SK-N-SH (cell line): ENCODE measurements at regions not wholly inside any gene's neighbourhood (a gene's known extent, or its start where the extent isn't known, plus 50 kb on each side); places are given as distances from the start of the nearest gene placed in this dataset.
"Not testable (repeated sequence)": the region's sequence is repeated elsewhere in the genome, so short reads cannot be mapped to it uniquely, and the experiment has no call there.

Experiments used
- CTCF ChIA-PET: fragments of 300-600, 350-600 bp; formaldehyde crosslinking; extraction: SDS; loops from one replicate; lab custom pipeline; 2021; lab: Yijun Ruan, JAX
- POLR2A ChIA-PET: fragments of 350-600 bp; sonication (Branson Sonifier 250); formaldehyde crosslinking; extraction: SDS; loops from one replicate; lab custom pipeline; 2020; ENCODE audit warnings: antibody characterized with exemption, inconsistent platforms; lab: Yijun Ruan, JAX
- DNase-seq: peaks from one replicate; pipeline ENCODE4 v3.0.0; 2012
- H2AFZ ChIP-seq: fragments of 200-600 bp; sonication (generic); 2 replicates; pipeline ENCODE4 v1.8.1; 2016; ENCODE audit warnings: antibody characterized with exemption, mild to moderate bottlenecking, low read depth
- H3F3A ChIP-seq: fragments of 200-600 bp; sonication (generic); replicated peaks from 2 replicates; pipeline ENCODE3; 2016; ENCODE audit warnings: antibody characterized with exemption, mild to moderate bottlenecking; ENCODE audit not compliant: insufficient read depth
- H3K27ac ChIP-seq, 2 experiments: fragments of 200-500 bp in 1 of 2; fragments of 200-600 bp in 1 of 2; sonication (Bioruptor generic) in 1 of 2; sonication (generic), shearing (Covaris generic) in 1 of 2; 2 replicates each; pipeline versions ENCODE4 v1.5.1 to v1.6.1; 2014 to 2016; ENCODE audit warnings: low read depth in 2 of 2, inconsistent platforms in 1 of 2, low read length in 1 of 2, mild to moderate bottlenecking in 1 of 2, mixed read lengths in 1 of 2
- H3K27me3 ChIP-seq: fragments of 200-600 bp; sonication (generic), shearing (Covaris generic); 2 replicates; pipeline ENCODE4 v1.6.1; 2016; ENCODE audit warnings: mixed run types; ENCODE audit not compliant: insufficient read depth
- H3K36me3 ChIP-seq, 2 experiments: fragments of 200-500 bp in 1 of 2; fragments of 200-600 bp in 1 of 2; sonication (Bioruptor generic) in 1 of 2; sonication (generic) in 1 of 2; replicated peaks in 1 of 2; 2 replicates each; pipeline versions ENCODE3 to v1.5.1; 2014 to 2016; ENCODE audit warnings: low read length in 1 of 2, mild to moderate bottlenecking in 1 of 2; ENCODE audit not compliant: insufficient read depth in 2 of 2, control insufficient read depth in 1 of 2
- H3K4me1 ChIP-seq, 2 experiments: fragments of 200-500 bp in 1 of 2; fragments of 200-600 bp in 1 of 2; sonication (Bioruptor generic) in 1 of 2; sonication (generic), shearing (Covaris generic) in 1 of 2; 2 replicates each; pipeline versions ENCODE4 v1.5.1 to v1.6.1; 2014 to 2016; ENCODE audit warnings: low read depth in 1 of 2, low read length in 1 of 2, mixed run types in 1 of 2; ENCODE audit not compliant: insufficient read depth in 2 of 2, control insufficient read depth in 1 of 2
- H3K4me2 ChIP-seq: fragments of 200-600 bp; sonication (generic), shearing (Covaris generic); 2 replicates; pipeline ENCODE4 v1.6.1; 2017; ENCODE audit warnings: mixed run types
- H3K4me3 ChIP-seq, 2 experiments: fragments of 200-500 bp in 1 of 2; fragments of 200-600 bp in 1 of 2; sonication (Bioruptor generic) in 1 of 2; sonication (generic), shearing (Covaris generic) in 1 of 2; 2 replicates each; pipeline versions ENCODE4 v1.5.1 to v1.8.1; 2014 to 2016; ENCODE audit warnings: low read depth in 2 of 2, inconsistent platforms in 1 of 2, low read length in 1 of 2, mild to moderate bottlenecking in 1 of 2, mixed read lengths in 1 of 2, moderate library complexity in 1 of 2
- H3K79me2 ChIP-seq: fragments of 200-600 bp; sonication (generic); 2 replicates; pipeline ENCODE4 v1.8.1; 2017; ENCODE audit warnings: mild to moderate bottlenecking; ENCODE audit not compliant: insufficient read depth
- H3K9ac ChIP-seq: fragments of 200-600 bp; sonication (generic); 2 replicates; pipeline ENCODE4 v1.6.1; 2017; ENCODE audit warnings: mixed run types
- H3K9me2 ChIP-seq: fragments of 200-600 bp; sonication (generic); 2 replicates; pipeline ENCODE4 v1.6.1; 2017; ENCODE audit warnings: mixed run types
- H3K9me3 ChIP-seq: fragments of 200-600 bp; sonication (generic); 2 replicates; pipeline ENCODE4 v1.6.1; 2017; ENCODE audit warnings: mixed run types, mild to moderate bottlenecking, moderate library complexity
- H4K20me1 ChIP-seq: fragments of 200-600 bp; sonication (generic); 2 replicates; pipeline ENCODE4 v1.6.1; 2017; ENCODE audit warnings: mild to moderate bottlenecking, mixed run types; ENCODE audit not compliant: insufficient read depth
- CHD2 ChIP-seq: fragments of 150-350 bp; IDR thresholded peaks from 2 replicates; pipeline ENCODE4 v1.6.1; 2018; ENCODE audit warnings: low read length; ENCODE audit not compliant: partially characterized antibody
- FOSL2 ChIP-seq: IDR thresholded peaks from 2 replicates; pipeline ENCODE4 v1.4.0; 2012; ENCODE audit warnings: low read depth, mild to moderate bottlenecking, moderate library complexity, borderline replicate concordance
- FOXJ3 ChIP-seq: sonication (generic); formaldehyde crosslinking; IDR thresholded peaks from 2 replicates; pipeline ENCODE4 v1.5.1; 2020; ENCODE audit warnings: mild to moderate bottlenecking, missing genetic modification reagents
- GABPA ChIP-seq: IDR thresholded peaks from 2 replicates; pipeline ENCODE4 v1.4.0; 2012; ENCODE audit warnings: low read depth, mild to moderate bottlenecking
- JUND ChIP-seq: IDR thresholded peaks from 2 replicates; pipeline ENCODE4 v1.4.0; 2012
- MXI1 ChIP-seq: IDR thresholded peaks from 2 replicates; pipeline ENCODE4 v1.6.1; 2012; ENCODE audit warnings: mild to moderate bottlenecking, low read depth, low read length, improper control_type of control experiment
- NRF1 ChIP-seq: IDR thresholded peaks from 2 replicates; pipeline ENCODE4 v1.6.1; 2012; ENCODE audit warnings: low read depth, mild to moderate bottlenecking, low read length
- PBX3 ChIP-seq: IDR thresholded peaks from 2 replicates; pipeline ENCODE4; 2012
- RCOR1 ChIP-seq: fragments of 150-350 bp; IDR thresholded peaks from 2 replicates; pipeline ENCODE4 v1.6.1; 2017; ENCODE audit warnings: antibody characterized with exemption, low read length
- REST ChIP-seq: IDR thresholded peaks from 2 replicates; pipeline ENCODE4 v1.6.1; 2012; ENCODE audit warnings: mild to moderate bottlenecking, low read depth, low read length, moderate library complexity
- RFX5 ChIP-seq: IDR thresholded peaks from 2 replicates; pipeline ENCODE4 v1.6.1; 2012; ENCODE audit warnings: mild to moderate bottlenecking, improper control_type of control experiment, low read length
- SIN3A ChIP-seq: IDR thresholded peaks from 2 replicates; pipeline ENCODE4 v1.6.1; 2012; ENCODE audit warnings: low read depth, mild to moderate bottlenecking, low read length, moderate library complexity, borderline replicate concordance
- SMC3 ChIP-seq: IDR thresholded peaks from 2 replicates; pipeline ENCODE4 v1.6.1; 2012; ENCODE audit warnings: low read depth, low read length, improper control_type of control experiment
- TAF1 ChIP-seq: IDR thresholded peaks from 2 replicates; pipeline ENCODE4 v1.6.1; 2012; ENCODE audit warnings: low read depth, mild to moderate bottlenecking, low read length, moderate library complexity, borderline replicate concordance
- TCF12 ChIP-seq: IDR thresholded peaks from 2 replicates; pipeline ENCODE4 v1.4.0; 2012
- TEAD4 ChIP-seq: IDR thresholded peaks from 2 replicates; pipeline ENCODE4 v1.4.0; 2012; ENCODE audit warnings: mild to moderate bottlenecking, borderline replicate concordance; ENCODE audit not compliant: insufficient read depth
- USF1 ChIP-seq: IDR thresholded peaks from 2 replicates; pipeline ENCODE4 v1.4.0; 2012; ENCODE audit warnings: low read depth, borderline replicate concordance
- ZBTB33 ChIP-seq: IDR thresholded peaks from 2 replicates; pipeline ENCODE4 v1.4.0; 2012; ENCODE audit warnings: low read depth, borderline replicate concordance
- WGBS: methylation state at CpG from one replicate; pipeline ENCODE4 v1.1.6; 2017; ENCODE audit warnings: low lambda C conversion rate; 5-methylcytosine and 5-hydroxymethylcytosine counted together

GRCh38 chr6:9830808-9831207 lies 584.1 kb downstream of the TFAP2A start (continued):
- no peak for TF ChIP-seq NRF1
- no peak for TF ChIP-seq FOSL2
- TF ChIP-seq RCOR1, result no peak
- no peak for TF ChIP-seq USF1
- no peak for TF ChIP-seq TEAD4
- no peak for TF ChIP-seq SMC3
- TF ChIP-seq ZBTB33, result no peak
- no peak for TF ChIP-seq SIN3A
- TF ChIP-seq FOXJ3 (CRISPR knock-in tag), result no peak
- TF ChIP-seq TAF1, result no peak

- no peaks in the 10 kb centered on the region for H3K9me2 ChIP-seq
- no peaks in the 10 kb centered on the region for H3K36me3 ChIP-seq
- CTCF ChIA-PET, result no interaction called here
- H3K9ac ChIP-seq, result no peak overlapping the region
- H2AFZ ChIP-seq, result no peak overlapping the region
- no peak overlapping the region for H3K4me2 ChIP-seq
- no peaks in the 10 kb centered on the region for H3F3A ChIP-seq
- H4K20me1 ChIP-seq, result no peaks in the 10 kb centered on the region
- H3K79me2 ChIP-seq, result no peaks in the 10 kb centered on the region
- H3K4me1 ChIP-seq, result no peaks in the 10 kb centered on the region
- H3K9me3 ChIP-seq, result no peaks in the 10 kb centered on the region
- TF ChIP-seq RFX5, result no peak
- TF ChIP-seq PBX3, result no peak
- TF ChIP-seq JUND, result no peak
- TF ChIP-seq MXI1, result no peak
- no peak for TF ChIP-seq REST
- TF ChIP-seq USF1, result no peak
- TF ChIP-seq TCF12, result no peak
- no peak for TF ChIP-seq CHD2
- TF ChIP-seq GABPA, result no peak
- no peak for TF ChIP-seq SMC3
- no peak overlapping the region for H3K4me3 ChIP-seq
- no peak overlapping the region for H3K27ac ChIP-seq
- 16% methylated on average over 4 of the region's 4 CpGs for WGBS
- no peak for DNase-seq
- POLR2A ChIA-PET, result no interaction called here
- H3K27me3 ChIP-seq, result no peaks in the 10 kb centered on the region
Measured at GRCh38 chr6:9825526-9825925, 589.3 kb downstream of the TFAP2A start.

- H3K27ac ChIP-seq, H3K27me3 ChIP-seq, H3K4me3 ChIP-seq, H3K9me3 ChIP-seq, H4K20me1 ChIP-seq, H3K4me1 ChIP-seq, DNase-seq, H2AFZ ChIP-seq, H3F3A ChIP-seq, POLR2A ChIA-PET, CTCF ChIA-PET, H3K9me2 ChIP-seq, H3K9ac ChIP-seq, H3K36me3 ChIP-seq, H3K79me2 ChIP-seq: not testable (repeated sequence)
- H3K4me2 ChIP-seq, result peak overlapping the region; percentile 33; the same call in 1 of the 2 replicates
- 42% methylated on average over 11 of the region's 24 CpGs for WGBS
Measured at GRCh38 chr6:9810727-9811126, 604.1 kb downstream of the TFAP2A start.
